Gastroesophageal sphincter (tissue), 4 donors: ENCODE measurements at regions not wholly inside any gene's neighbourhood (a gene's known extent, or its start where the extent isn't known, plus 50 kb on each side); places are given as distances from the start of the nearest gene placed in this dataset.
A peak's percentile ranks its signal among the peaks of the same experiment; 100 is the strongest.
"Not testable (repeated sequence)": the region's sequence is repeated elsewhere in the genome, so short reads cannot be mapped to it uniquely, and the experiment has no call there.

ENCODE experiments used
- ATAC-seq: fragments of 150-250 bp; one replicate; pipeline ENCODE4 v1.9.1; 2016; ENCODE audit warnings: mild to moderate bottlenecking, moderate library complexity
- H3K27ac ChIP-seq, 4 donors: fragments of 200-600 bp; sonication (generic) in 3 of 4; 1 replicate in 3 of 4; 2 replicates in 1 of 4; pipeline ENCODE4 v1.5.1; 2016 to 2019
- H3K27me3 ChIP-seq: fragments of 200-600 bp; sonication (generic); one replicate; pipeline ENCODE4 v1.5.1; 2019
- H3K36me3 ChIP-seq, 2 donors: fragments of 200-600 bp; sonication (generic); one replicate each; pipeline ENCODE4 v1.5.1; 2019; ENCODE audit warnings: control low read depth in 1 of 2
- H3K4me1 ChIP-seq, 3 donors: fragments of 200-600 bp; sonication (generic); 1 replicate in 2 of 3; 2 replicates in 1 of 3; pipeline ENCODE4 v1.5.1; 2016 to 2019; ENCODE audit warnings: control low read depth in 2 of 3
- H3K4me3 ChIP-seq, 2 donors: fragments of 200-600 bp; sonication (generic); one replicate each; pipeline ENCODE4 v1.5.1; 2019; ENCODE audit warnings: mild to moderate bottlenecking in 1 of 2, moderate library complexity in 1 of 2
- H3K9me3 ChIP-seq, 3 donors: fragments of 200-600 bp; sonication (generic); one replicate each; pipeline ENCODE4 v1.5.1; 2017 to 2019; ENCODE audit warnings: control low read depth in 2 of 3
- EP300 ChIP-seq: sonication (generic); formaldehyde crosslinking; IDR thresholded peaks from one replicate; pipeline ENCODE4 v1.6.1; 2017; ENCODE audit warnings: antibody characterized with exemption, mild to moderate bottlenecking
- POLR2A ChIP-seq, 2 donors: fragments of 450-650 bp; IDR thresholded peaks; one replicate each; pipeline ENCODE4 v1.6.1; 2017; ENCODE audit warnings: antibody characterized with exemption in 2 of 2, mild to moderate bottlenecking in 2 of 2, moderate library complexity in 1 of 2
- POLR2AphosphoS5 ChIP-seq: sonication (generic); formaldehyde crosslinking; IDR thresholded peaks from one replicate; pipeline ENCODE4 v1.6.1; 2017; ENCODE audit warnings: antibody characterized with exemption
- WGBS, 2 donors: methylation state at CpG; one replicate each; pipeline ENCODE4 v1.1.5; 2018; ENCODE audit warnings: low coverage in 1 of 2; 5-methylcytosine and 5-hydroxymethylcytosine counted together
- TF ChIP-seq, protein P1 (sequence below), 4 experiments: fragments of 200-600 bp in 2 of 4; fragments of 450-650 bp in 2 of 4; sonication (generic) in 1 of 4; IDR thresholded peaks; one replicate each; pipeline ENCODE4 v1.5.1; 2017 to 2019; ENCODE audit warnings: antibody characterized with exemption in 4 of 4, mild to moderate bottlenecking in 2 of 4, moderate library complexity in 2 of 4

DNA sequence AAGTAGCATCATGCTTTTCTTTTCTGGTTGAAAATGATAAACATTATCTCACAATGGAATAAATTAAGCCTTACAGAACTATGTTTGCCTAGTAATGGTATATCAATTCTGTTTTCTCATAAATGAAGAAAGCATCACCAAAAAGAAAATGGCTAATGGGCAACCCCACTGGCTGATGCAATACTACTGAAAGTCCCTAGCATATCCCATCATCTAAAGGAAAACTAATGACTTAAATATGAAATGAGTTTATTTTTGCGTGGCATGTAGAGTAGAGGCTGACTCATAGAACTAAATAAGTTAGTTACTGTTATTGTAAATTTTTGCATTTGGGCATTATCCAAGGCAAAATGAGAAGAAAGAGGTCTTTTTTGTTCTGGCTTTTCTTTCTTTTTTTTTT is 1156.3 kb upstream of the SEL1L start:
- TF ChIP-seq, protein P1, sequence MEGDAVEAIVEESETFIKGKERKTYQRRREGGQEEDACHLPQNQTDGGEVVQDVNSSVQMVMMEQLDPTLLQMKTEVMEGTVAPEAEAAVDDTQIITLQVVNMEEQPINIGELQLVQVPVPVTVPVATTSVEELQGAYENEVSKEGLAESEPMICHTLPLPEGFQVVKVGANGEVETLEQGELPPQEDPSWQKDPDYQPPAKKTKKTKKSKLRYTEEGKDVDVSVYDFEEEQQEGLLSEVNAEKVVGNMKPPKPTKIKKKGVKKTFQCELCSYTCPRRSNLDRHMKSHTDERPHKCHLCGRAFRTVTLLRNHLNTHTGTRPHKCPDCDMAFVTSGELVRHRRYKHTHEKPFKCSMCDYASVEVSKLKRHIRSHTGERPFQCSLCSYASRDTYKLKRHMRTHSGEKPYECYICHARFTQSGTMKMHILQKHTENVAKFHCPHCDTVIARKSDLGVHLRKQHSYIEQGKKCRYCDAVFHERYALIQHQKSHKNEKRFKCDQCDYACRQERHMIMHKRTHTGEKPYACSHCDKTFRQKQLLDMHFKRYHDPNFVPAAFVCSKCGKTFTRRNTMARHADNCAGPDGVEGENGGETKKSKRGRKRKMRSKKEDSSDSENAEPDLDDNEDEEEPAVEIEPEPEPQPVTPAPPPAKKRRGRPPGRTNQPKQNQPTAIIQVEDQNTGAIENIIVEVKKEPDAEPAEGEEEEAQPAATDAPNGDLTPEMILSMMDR (IDR thresholded peaks at IDR 0.05) = no peak
- TF ChIP-seq POLR2A (IDR thresholded peaks at IDR 0.05) (no peak), POLR2AphosphoS5 (no peak), EP300 (no peak)
- Histone ChIP-seq H3K9me3 (no peaks in the 10 kb centered on the region), H3K27me3 (no peaks in the 10 kb centered on the region), H3K36me3 (no peaks in the 10 kb centered on the region), H3K27ac (no peak overlapping the region), H3K4me3 (no peak overlapping the region), H3K4me1 (no peaks in the 10 kb centered on the region)
- ATAC-seq = no peak
- WGBS, 2 donors = 0% methylated on average over 1 of the region's 1 CpG

DNA sequence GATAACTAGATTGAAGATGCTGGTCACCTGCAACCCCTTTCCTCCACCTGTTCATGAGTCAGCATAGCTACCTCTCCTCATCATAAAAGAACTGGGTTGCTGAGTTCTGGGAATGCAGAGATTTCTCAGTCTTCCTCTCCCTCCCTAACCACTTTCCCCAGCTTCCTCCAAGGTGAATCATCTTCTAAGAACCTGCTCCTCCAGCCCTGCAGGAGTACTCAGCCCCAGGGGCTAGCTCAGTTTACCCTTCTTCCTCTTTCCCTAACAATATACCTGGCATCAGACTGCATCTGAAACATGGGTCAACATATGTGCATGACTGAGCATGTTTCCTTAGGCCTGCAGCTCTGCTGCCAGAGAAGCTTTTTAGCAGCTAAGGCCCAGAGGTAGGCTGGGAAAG is 1157.5 kb upstream of the SEL1L start:
- H3K27me3 ChIP-seq, ATAC-seq, H3K4me1 ChIP-seq, H3K27ac ChIP-seq, H3K36me3 ChIP-seq, H3K4me3 ChIP-seq, H3K9me3 ChIP-seq: not testable (repeated sequence)

GRCh38 chr14:82694820-82695219 is 1161.2 kb upstream of the SEL1L start:
- Histone ChIP-seq H3K4me1 (no peaks in the 10 kb centered on the region), H3K27me3 (no peaks in the 10 kb centered on the region), H3K36me3 (no peaks in the 10 kb centered on the region), H3K27ac (no peak overlapping the region), H3K4me3 (no peak overlapping the region), H3K9me3 (no peaks in the 10 kb centered on the region)
- no peak for TF ChIP-seq EP300
- TF ChIP-seq, protein P1 (IDR thresholded peaks at IDR 0.05) = no peak
- no peak for TF ChIP-seq POLR2AphosphoS5
- TF ChIP-seq POLR2A (IDR thresholded peaks at IDR 0.05) = no peak
- no peak for ATAC-seq
- WGBS, 2 donors = 78 to 100% methylated on average over 1 to 4 of the region's 4 CpGs

DNA sequence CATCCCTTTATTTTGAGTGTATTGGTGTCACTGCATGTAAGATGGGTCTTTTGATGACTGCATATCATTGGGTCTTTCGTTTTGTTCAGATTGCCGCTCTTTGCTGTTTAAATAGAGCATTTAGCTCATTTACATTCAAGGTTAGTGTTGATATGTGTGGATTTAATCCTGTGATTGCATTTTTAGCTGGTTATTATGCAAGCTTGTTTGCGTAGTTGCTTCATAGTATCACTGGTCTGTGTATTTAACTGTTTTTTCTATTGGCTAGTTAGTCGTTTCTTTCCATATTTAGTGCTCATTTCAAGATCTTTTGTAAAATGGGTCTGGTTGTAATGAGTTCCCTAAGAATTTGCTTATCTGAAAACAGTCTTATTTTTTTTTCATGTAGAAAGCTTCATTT is 1170.6 kb upstream of the SEL1L start:
- TF ChIP-seq, protein P1 (IDR thresholded peaks at IDR 0.05) = no peak
- TF ChIP-seq EP300 (no peak), POLR2A (IDR thresholded peaks at IDR 0.05) (no peak), POLR2AphosphoS5 (no peak)
- no peaks in the 10 kb centered on the region for H3K36me3 ChIP-seq
- 61 to 67% methylated on average over 4 of the region's 4 CpGs for whole genome bisulfite sequencing, 2 donors
- H3K4me1 ChIP-seq = no peaks in the 10 kb centered on the region
- H3K9me3 ChIP-seq = peaks cover 0 to under 1% (median 0%) of the 10 kb centered on the region in 3 donors
- H3K27me3 ChIP-seq = no peaks in the 10 kb centered on the region
- H3K4me3 ChIP-seq = no peak overlapping the region
- no peak overlapping the region for H3K27ac ChIP-seq
- ATAC-seq = no peak

- peaks cover 0 to 5% (median 0%) of the 10 kb centered on the region in 3 donors for H3K9me3 ChIP-seq
- no peaks in the 10 kb centered on the region for H3K4me1 ChIP-seq
- no peaks in the 10 kb centered on the region for H3K27me3 ChIP-seq
- H3K4me3 ChIP-seq = no peak overlapping the region
- H3K27ac ChIP-seq = no peak overlapping the region
- 27 to 46% methylated on average over 2 to 4 of the region's 4 CpGs for WGBS, 2 donors
- no peak for ATAC-seq
- TF ChIP-seq, protein P1 (IDR thresholded peaks at IDR 0.05) = peak in 3 of 4 experiments; percentile 36 to 80 (median 40)
- TF ChIP-seq EP300 = no peak
- TF ChIP-seq POLR2A (IDR thresholded peaks at IDR 0.05) = no peak
- no peaks in the 10 kb centered on the region for H3K36me3 ChIP-seq
Observed at GRCh38 chr14:82710267-82710841, 1176.7 kb upstream of the SEL1L start.
